ENCODE measurements at regions not wholly inside any gene's neighbourhood (a gene's known extent, or its start where the extent isn't known, plus 50 kb on each side); places are given as distances from the start of the nearest gene placed in this dataset.

- TF ChIP-seq, protein P1, sequence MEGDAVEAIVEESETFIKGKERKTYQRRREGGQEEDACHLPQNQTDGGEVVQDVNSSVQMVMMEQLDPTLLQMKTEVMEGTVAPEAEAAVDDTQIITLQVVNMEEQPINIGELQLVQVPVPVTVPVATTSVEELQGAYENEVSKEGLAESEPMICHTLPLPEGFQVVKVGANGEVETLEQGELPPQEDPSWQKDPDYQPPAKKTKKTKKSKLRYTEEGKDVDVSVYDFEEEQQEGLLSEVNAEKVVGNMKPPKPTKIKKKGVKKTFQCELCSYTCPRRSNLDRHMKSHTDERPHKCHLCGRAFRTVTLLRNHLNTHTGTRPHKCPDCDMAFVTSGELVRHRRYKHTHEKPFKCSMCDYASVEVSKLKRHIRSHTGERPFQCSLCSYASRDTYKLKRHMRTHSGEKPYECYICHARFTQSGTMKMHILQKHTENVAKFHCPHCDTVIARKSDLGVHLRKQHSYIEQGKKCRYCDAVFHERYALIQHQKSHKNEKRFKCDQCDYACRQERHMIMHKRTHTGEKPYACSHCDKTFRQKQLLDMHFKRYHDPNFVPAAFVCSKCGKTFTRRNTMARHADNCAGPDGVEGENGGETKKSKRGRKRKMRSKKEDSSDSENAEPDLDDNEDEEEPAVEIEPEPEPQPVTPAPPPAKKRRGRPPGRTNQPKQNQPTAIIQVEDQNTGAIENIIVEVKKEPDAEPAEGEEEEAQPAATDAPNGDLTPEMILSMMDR (IDR thresholded peaks at IDR 0.05 in 8 of 11, conservative IDR thresholded peaks at IDR 0.05 in 3 of 11), result no peak
- no peak for TF ChIP-seq POLR2AphosphoS5 (IDR thresholded peaks at IDR 0.05)
- TF ChIP-seq POLR2A (IDR thresholded peaks at IDR 0.05), result no peak
Measured at GRCh38 chr2:70381821-70382220, 80.0 kb upstream of the FAM136A start.
